ENCODE measurements at regions not wholly inside any gene's neighbourhood (a gene's known extent, or its start where the extent isn't known, plus 50 kb on each side); places are given as distances from the start of the nearest gene placed in this dataset.

GRCh38 chr13:88429862-88430261 lies 758.7 kb downstream of the SLITRK5 start:
- Histone ChIP-seq H3K36me3 (ENCODE audit: control insufficient read depth, insufficient read depth, low read length) (no peaks in the 10 kb centered on the region), H3K4me1 (ENCODE audit: control insufficient read depth, insufficient read depth, low read length) (no peaks in the 10 kb centered on the region), H3K27me3 (ENCODE audit: control insufficient read depth, insufficient read depth, low read length) (no peaks in the 10 kb centered on the region), H3K4me3 (ENCODE audit: low read depth, low read length) (no peak overlapping the region), H3K27ac (ENCODE audit: low read depth, low read length) (no peak overlapping the region), H3K9me3 (ENCODE audit: control insufficient read depth, insufficient read depth, low read length) (peaks cover 2% of the 10 kb centered on the region)
- 100% methylated on average over 1 of the region's 2 CpGs for WGBS (ENCODE audit: insufficient coverage)
- DNase-seq (ENCODE audit: low read depth in 4 of 6, low spot score in 6 of 6): peak in 1 of 6 donors; percentile 12

- Histone ChIP-seq H3K9me3 (ENCODE audit: control insufficient read depth, insufficient read depth, low read length) (no peaks in the 10 kb centered on the region), H3K4me3 (ENCODE audit: low read depth, low read length) (no peak overlapping the region), H3K27me3 (ENCODE audit: control insufficient read depth, insufficient read depth, low read length) (no peaks in the 10 kb centered on the region), H3K4me1 (ENCODE audit: control insufficient read depth, insufficient read depth, low read length) (no peaks in the 10 kb centered on the region), H3K36me3 (ENCODE audit: control insufficient read depth, insufficient read depth, low read length) (no peaks in the 10 kb centered on the region), H3K27ac (ENCODE audit: low read depth, low read length) (no peak overlapping the region)
- no peak for DNase-seq (ENCODE audit: low read depth in 4 of 6, low spot score in 6 of 6)
- 92% methylated on average over 3 of the region's 6 CpGs for WGBS (ENCODE audit: insufficient coverage)
These were observed 763.8 kb downstream of the SLITRK5 start for GRCh38 chr13:88434953-88435352.

- WGBS (ENCODE audit: insufficient coverage): no CpG with 5 or more reads among the region's 1 CpG
- Histone ChIP-seq H3K4me1 (ENCODE audit: control insufficient read depth, insufficient read depth, low read length) (no peaks in the 10 kb centered on the region), H3K9me3 (ENCODE audit: control insufficient read depth, insufficient read depth, low read length) (no peaks in the 10 kb centered on the region), H3K4me3 (ENCODE audit: low read depth, low read length) (no peak overlapping the region), H3K27me3 (ENCODE audit: control insufficient read depth, insufficient read depth, low read length) (no peaks in the 10 kb centered on the region), H3K36me3 (ENCODE audit: control insufficient read depth, insufficient read depth, low read length) (no peaks in the 10 kb centered on the region), H3K27ac (ENCODE audit: low read depth, low read length) (no peak overlapping the region)
- DNase-seq (ENCODE audit: low read depth in 4 of 6, low spot score in 6 of 6): no peak
These were observed 765.8 kb downstream of the SLITRK5 start for GRCh38 chr13:88436974-88437373.

GRCh38 chr13:88450515-88450914 lies 779.3 kb downstream of the SLITRK5 start:
- H3K27ac ChIP-seq (ENCODE audit: low read depth, low read length): no peak overlapping the region
- 100% methylated on average over 1 of the region's 2 CpGs for WGBS (ENCODE audit: insufficient coverage)
- H3K27me3 ChIP-seq (ENCODE audit: control insufficient read depth, insufficient read depth, low read length): no peaks in the 10 kb centered on the region
- no peaks in the 10 kb centered on the region for H3K9me3 ChIP-seq (ENCODE audit: control insufficient read depth, insufficient read depth, low read length)
- no peak for DNase-seq (ENCODE audit: low read depth in 4 of 6, low spot score in 6 of 6)
- H3K4me1 ChIP-seq (ENCODE audit: control insufficient read depth, insufficient read depth, low read length): no peaks in the 10 kb centered on the region
- H3K36me3 ChIP-seq (ENCODE audit: control insufficient read depth, insufficient read depth, low read length): no peaks in the 10 kb centered on the region
- H3K4me3 ChIP-seq (ENCODE audit: low read depth, low read length): no peak overlapping the region

GRCh38 chr13:88456151-88456550 lies 785.0 kb downstream of the SLITRK5 start:
- DNase-seq (ENCODE audit: low read depth in 4 of 6, low spot score in 6 of 6): peak in 1 of 6 donors; percentile 9
- Histone ChIP-seq H3K36me3 (ENCODE audit: control insufficient read depth, insufficient read depth, low read length) (no peaks in the 10 kb centered on the region), H3K4me3 (ENCODE audit: low read depth, low read length) (no peak overlapping the region), H3K4me1 (ENCODE audit: control insufficient read depth, insufficient read depth, low read length) (no peaks in the 10 kb centered on the region), H3K27me3 (ENCODE audit: control insufficient read depth, insufficient read depth, low read length) (no peaks in the 10 kb centered on the region), H3K9me3 (ENCODE audit: control insufficient read depth, insufficient read depth, low read length) (no peaks in the 10 kb centered on the region), H3K27ac (ENCODE audit: low read depth, low read length) (no peak overlapping the region)
- 76% methylated on average over 2 of the region's 3 CpGs for WGBS (ENCODE audit: insufficient coverage)

GRCh38 chr13:88459331-88459730 lies 788.2 kb downstream of the SLITRK5 start:
- H3K4me1 ChIP-seq (ENCODE audit: control insufficient read depth, insufficient read depth, low read length): no peaks in the 10 kb centered on the region
- H3K36me3 ChIP-seq (ENCODE audit: control insufficient read depth, insufficient read depth, low read length): no peaks in the 10 kb centered on the region
- H3K4me3 ChIP-seq (ENCODE audit: low read depth, low read length): no peak overlapping the region
- H3K9me3 ChIP-seq (ENCODE audit: control insufficient read depth, insufficient read depth, low read length): no peaks in the 10 kb centered on the region
- no peaks in the 10 kb centered on the region for H3K27me3 ChIP-seq (ENCODE audit: control insufficient read depth, insufficient read depth, low read length)
- no peak overlapping the region for H3K27ac ChIP-seq (ENCODE audit: low read depth, low read length)
- no peak for DNase-seq (ENCODE audit: low read depth in 4 of 6, low spot score in 6 of 6)

GRCh38 chr13:88461272-88462009 lies 790.3 kb downstream of the SLITRK5 start:
- no peak for DNase-seq (ENCODE audit: low read depth in 4 of 6, low spot score in 6 of 6)
- Histone ChIP-seq H3K9me3 (ENCODE audit: control insufficient read depth, insufficient read depth, low read length) (no peaks in the 10 kb centered on the region), H3K4me1 (ENCODE audit: control insufficient read depth, insufficient read depth, low read length) (no peaks in the 10 kb centered on the region), H3K4me3 (ENCODE audit: low read depth, low read length) (no peak overlapping the region), H3K27ac (ENCODE audit: low read depth, low read length) (no peak overlapping the region), H3K27me3 (ENCODE audit: control insufficient read depth, insufficient read depth, low read length) (no peaks in the 10 kb centered on the region), H3K36me3 (ENCODE audit: control insufficient read depth, insufficient read depth, low read length) (no peaks in the 10 kb centered on the region)
- 86% methylated on average over 1 of the region's 3 CpGs for WGBS (ENCODE audit: insufficient coverage)

- Histone ChIP-seq H3K4me1 (ENCODE audit: control insufficient read depth, insufficient read depth, low read length) (no peaks in the 10 kb centered on the region), H3K9me3 (ENCODE audit: control insufficient read depth, insufficient read depth, low read length) (no peaks in the 10 kb centered on the region), H3K36me3 (ENCODE audit: control insufficient read depth, insufficient read depth, low read length) (no peaks in the 10 kb centered on the region), H3K27me3 (ENCODE audit: control insufficient read depth, insufficient read depth, low read length) (no peaks in the 10 kb centered on the region), H3K4me3 (ENCODE audit: low read depth, low read length) (no peak overlapping the region), H3K27ac (ENCODE audit: low read depth, low read length) (no peak overlapping the region)
- DNase-seq (ENCODE audit: low read depth in 4 of 6, low spot score in 6 of 6): no peak
- 65% methylated on average over 3 of the region's 6 CpGs for WGBS (ENCODE audit: insufficient coverage)
These were observed 793.7 kb downstream of the SLITRK5 start for GRCh38 chr13:88464851-88465250.

- Histone ChIP-seq H3K9me3 (ENCODE audit: control insufficient read depth, insufficient read depth, low read length) (no peaks in the 10 kb centered on the region), H3K4me3 (ENCODE audit: low read depth, low read length) (no peak overlapping the region), H3K27me3 (ENCODE audit: control insufficient read depth, insufficient read depth, low read length) (no peaks in the 10 kb centered on the region), H3K27ac (ENCODE audit: low read depth, low read length) (no peak overlapping the region), H3K4me1 (ENCODE audit: control insufficient read depth, insufficient read depth, low read length) (no peaks in the 10 kb centered on the region), H3K36me3 (ENCODE audit: control insufficient read depth, insufficient read depth, low read length) (no peaks in the 10 kb centered on the region)
- DNase-seq (ENCODE audit: low read depth in 4 of 6, low spot score in 6 of 6): no peak
- whole genome bisulfite sequencing (ENCODE audit: insufficient coverage): no CpG with 5 or more reads among the region's 3 CpGs
These were observed 801.1 kb downstream of the SLITRK5 start for GRCh38 chr13:88472316-88472715.

GRCh38 chr13:88483202-88483601 lies 812.0 kb downstream of the SLITRK5 start:
- H3K27me3 ChIP-seq (ENCODE audit: control insufficient read depth, insufficient read depth, low read length): no peaks in the 10 kb centered on the region
- no peak overlapping the region for H3K27ac ChIP-seq (ENCODE audit: low read depth, low read length)
- no peak overlapping the region for H3K4me3 ChIP-seq (ENCODE audit: low read depth, low read length)
- H3K36me3 ChIP-seq (ENCODE audit: control insufficient read depth, insufficient read depth, low read length): no peaks in the 10 kb centered on the region
- WGBS (ENCODE audit: insufficient coverage): no CpG with 5 or more reads among the region's 1 CpG
- no peak for DNase-seq (ENCODE audit: low read depth in 4 of 6, low spot score in 6 of 6)
- no peaks in the 10 kb centered on the region for H3K9me3 ChIP-seq (ENCODE audit: control insufficient read depth, insufficient read depth, low read length)
- no peaks in the 10 kb centered on the region for H3K4me1 ChIP-seq (ENCODE audit: control insufficient read depth, insufficient read depth, low read length)

All from spinal cord (tissue), 9 donors.